NCI-H82 treated with DMSO at 0.1 percent for 48 hours (cell line): ENCODE measurements at regions not wholly inside any gene's neighbourhood (a gene's known extent, or its start where the extent isn't known, plus 50 kb on each side); places are given as distances from the start of the nearest gene placed in this dataset.
"Not testable (repeated sequence)": the region's sequence is repeated elsewhere in the genome, so short reads cannot be mapped to it uniquely, and the experiment has no call there.

Experiments used
- DNase-seq: peaks from one replicate; lab custom pipeline; 2025; ENCODE audit not compliant: unreplicated experiment; lab: John Stamatoyannopoulos, UW

- not testable (repeated sequence) for DNase-seq
These were observed 106.0 kb downstream of the SPATA18 start for GRCh38 chr4:52157071-52157470.

DNA sequence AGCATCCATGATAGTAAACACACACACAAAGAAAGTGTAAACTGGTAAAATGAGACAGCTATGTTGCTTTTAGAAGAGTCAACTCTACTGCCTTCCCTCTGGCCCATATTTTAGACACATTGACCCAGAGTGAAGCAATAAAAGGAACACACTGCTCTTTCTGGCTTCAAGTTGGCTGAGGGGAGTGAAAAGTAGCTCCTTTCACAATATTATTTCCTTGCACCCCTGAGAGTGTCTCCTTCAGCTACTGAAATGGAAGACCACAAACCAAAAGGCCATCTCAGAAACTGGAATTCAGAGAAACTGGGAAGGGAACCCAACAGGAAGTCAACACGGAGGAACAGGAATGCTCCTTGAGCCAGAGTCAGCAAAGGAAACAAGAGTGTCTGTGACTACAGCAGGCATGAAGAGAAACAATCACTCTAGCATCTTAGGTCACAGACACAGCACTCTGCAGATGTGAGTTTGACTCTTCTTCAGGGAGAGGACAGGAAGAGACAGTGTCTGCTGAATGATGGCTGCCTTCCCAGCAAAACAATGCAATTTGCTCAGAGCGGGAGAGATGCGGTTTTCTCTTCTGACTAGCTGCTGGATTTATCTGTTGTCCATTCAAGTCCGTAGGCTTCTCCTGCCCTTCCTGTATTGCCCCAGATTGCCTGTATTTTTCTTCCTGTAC, 106.7 kb downstream of the SPATA18 start:
- no peak for DNase-seq

DNA sequence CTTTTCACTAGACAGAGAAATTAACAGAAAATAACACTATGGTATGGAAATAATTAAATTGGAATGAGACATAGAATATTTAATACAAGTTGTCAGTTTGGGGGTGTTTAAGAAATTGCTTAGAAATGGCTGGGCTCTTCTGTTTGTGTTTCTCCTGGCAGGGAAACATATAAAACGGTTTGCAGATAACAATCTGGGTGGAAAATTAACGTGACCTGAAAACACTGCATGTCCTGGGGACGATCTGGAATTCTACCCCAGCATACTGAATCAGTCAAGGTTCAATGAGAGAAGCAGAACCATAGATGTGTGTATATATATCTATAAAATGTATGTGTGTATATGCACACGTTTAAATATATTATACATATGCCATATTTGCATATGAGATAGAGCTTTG, 109.8 kb downstream of the SPATA18 start:
- DNase-seq = no peak

- DNase-seq = no peak
These were observed 113.0 kb downstream of the SPATA18 start for GRCh38 chr4:52164116-52164515.

- DNase-seq = no peak
These were observed 121.1 kb downstream of the SPATA18 start for GRCh38 chr4:52172166-52172565.

GRCh38 chr4:52173470-52174045, 122.5 kb downstream of the SPATA18 start:
- no peak for DNase-seq

GRCh38 chr4:52187603-52188002, 136.5 kb downstream of the SPATA18 start:
- DNase-seq = no peak

DNA sequence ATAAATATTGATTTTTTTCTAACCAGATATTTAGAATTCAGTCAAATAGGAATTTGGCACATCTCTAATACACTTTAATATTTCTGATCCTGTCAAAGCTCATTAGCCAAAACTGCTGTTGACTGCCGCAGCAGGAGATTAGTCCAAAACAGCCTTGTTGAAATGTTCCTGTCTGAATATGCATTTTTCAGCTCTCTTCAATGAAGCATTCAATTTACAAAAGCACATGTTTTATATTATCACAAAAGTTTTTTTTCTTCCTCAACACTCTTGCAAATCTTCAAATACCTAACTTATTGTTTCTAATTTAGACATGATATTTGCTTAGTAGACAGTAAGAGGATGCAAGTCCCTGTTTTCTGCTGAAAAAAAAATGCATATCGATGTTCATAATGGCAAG, 140.9 kb downstream of the SPATA18 start:
- DNase-seq = no peak

GRCh38 chr4:52192721-52193135, 141.6 kb downstream of the SPATA18 start:
- no peak for DNase-seq

DNA sequence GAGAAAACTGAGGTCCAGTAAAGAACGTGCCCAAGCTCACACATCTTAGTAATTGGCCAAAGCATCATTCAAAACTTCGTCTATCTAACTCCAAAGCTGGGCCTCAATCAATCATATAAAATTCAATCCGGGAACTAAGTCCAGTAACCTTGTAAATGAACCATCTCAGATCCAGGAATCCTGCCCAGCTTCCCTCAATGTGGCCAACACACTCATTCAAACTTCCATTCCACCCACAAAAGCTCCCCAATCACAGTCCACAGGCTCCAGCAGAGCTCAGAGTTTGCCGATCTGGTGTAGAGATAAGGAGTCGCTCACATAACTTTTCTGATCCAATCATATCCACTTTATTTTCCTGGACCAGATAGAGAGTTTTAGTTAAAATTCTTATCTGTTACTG, 144.8 kb downstream of the SPATA18 start:
- no peak for DNase-seq

DNA sequence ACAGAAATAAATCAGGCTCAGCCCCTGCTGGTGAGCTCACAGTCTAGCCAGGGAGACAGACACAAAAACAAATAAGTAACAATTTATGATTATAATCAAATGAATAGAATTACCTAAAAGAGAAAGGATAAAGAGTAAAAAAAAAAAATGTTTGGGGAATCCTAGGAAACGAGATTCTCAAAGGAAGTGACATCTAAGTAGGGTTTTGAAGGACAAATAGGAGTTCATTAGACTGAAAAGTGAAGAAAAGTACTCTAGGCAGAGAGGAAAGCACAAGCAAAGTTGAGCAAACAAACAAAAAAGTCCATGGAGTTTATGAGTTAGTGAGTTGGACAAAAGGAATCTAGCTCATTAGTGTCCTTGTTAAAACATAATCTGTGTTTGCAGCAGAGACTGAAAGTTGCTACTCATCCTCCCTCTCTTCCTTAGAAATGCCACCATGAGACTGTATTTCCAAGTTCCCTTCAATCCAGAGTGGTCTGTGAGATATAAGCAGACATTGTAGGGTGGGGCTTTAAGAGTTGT, 145.6 kb downstream of the SPATA18 start:
- DNase-seq = no peak

DNA sequence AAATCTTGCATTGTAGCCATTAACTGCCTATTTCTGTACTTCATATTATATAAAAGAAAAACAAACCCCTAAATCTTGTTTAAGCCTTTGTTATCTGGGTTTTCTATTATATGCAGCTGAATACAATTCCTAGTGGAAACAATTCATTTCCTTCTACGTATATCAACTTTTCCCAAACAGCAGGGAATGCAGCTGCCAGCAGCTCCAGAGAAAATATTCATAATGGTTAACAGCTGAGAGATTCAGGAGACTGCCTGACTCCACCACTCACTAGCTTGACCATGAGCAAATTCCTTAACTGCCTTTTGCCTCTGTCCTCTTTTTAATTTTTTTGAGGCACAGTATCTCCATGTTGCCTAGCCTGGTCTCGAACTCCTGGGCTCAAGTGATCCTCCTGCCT, 146.2 kb downstream of the SPATA18 start:
- no peak for DNase-seq

DNA sequence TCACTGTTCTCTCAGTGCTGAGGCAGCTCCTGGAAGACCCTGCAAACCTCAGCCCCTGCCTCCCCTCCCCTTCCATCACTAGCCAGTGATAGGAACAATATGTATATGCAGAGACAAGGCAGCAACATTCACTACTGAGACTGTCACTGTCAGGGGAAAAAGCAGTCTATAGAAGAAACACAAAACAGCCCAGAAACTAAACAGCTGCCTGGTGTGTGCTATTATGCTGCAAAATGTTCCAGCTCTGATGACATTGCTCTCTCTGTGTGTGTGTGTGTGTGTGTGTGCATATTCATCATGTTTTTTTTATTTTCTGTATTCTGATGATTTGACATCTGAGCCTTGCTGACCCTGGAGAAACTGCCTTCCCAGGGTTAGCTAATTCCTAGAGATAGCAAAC, 147.2 kb downstream of the SPATA18 start:
- no peak for DNase-seq

DNA sequence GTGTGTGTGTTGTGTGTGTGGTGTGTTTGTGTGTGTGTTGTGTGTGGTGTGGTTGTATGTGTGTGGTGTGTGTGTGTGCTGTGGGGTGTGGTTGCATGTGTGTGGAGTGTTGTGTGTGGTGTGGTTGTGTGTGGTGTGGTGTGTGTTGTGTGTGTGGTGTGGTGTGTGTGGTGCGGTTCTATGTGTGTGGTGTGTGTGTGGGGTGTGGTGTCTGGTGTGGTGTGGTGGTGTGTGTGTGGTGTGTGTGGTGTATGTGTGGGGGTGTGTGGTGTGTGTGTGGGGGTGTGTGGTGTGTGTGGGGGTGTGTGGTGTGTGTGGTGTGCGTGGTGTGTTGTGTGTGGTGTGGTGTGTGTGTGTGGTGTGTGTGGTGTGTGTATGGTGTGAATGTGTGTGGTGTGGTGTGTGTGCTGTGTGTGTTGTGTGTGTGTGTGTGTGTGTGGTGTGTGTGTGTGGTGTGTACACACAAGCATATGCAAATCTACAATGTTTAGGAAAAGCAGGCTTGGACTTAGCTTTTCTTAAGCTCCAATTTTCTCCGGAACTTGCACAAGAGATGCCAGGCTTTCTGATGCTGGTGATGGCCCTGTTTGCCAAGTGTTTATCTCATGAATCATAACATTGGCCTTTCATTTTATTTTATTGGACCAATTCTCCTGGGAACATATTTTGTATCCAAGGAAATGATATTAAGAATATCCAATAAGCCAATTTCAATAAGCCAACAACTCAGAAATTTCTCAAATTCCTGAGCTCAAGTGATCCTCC, 148.7 kb downstream of the SPATA18 start:
- DNase-seq = no peak

- DNase-seq = no peak
These were observed 149.2 kb downstream of the SPATA18 start for GRCh38 chr4:52200339-52200725.

GRCh38 chr4:52201715-52202114, 150.6 kb downstream of the SPATA18 start:
- no peak for DNase-seq

- DNase-seq = no peak
These were observed 151.2 kb downstream of the SPATA18 start for GRCh38 chr4:52202251-52202779.

DNA sequence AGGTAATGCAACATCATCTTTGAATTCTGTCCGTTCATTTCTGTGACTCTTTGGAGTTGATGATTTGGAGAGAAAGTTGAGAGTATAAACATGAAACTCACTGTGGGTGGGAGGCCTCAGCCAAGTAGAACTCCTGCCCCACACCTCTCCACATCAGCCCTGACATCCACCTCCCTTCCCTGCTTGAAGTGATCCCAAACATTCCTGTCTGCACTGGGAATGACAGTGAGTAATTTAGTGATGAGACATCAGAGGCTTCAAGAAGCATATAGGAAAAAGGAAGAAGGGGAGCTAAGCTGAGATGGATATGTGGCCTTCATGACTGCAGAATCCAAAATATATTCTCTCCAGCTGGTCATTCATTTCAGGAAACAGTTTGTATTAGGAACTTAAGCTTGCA, 151.8 kb downstream of the SPATA18 start:
- DNase-seq = no peak

- no peak for DNase-seq
These were observed 152.2 kb downstream of the SPATA18 start for GRCh38 chr4:52203351-52203750.

- no peak for DNase-seq
These were observed 153.8 kb downstream of the SPATA18 start for GRCh38 chr4:52204921-52205320.

DNA sequence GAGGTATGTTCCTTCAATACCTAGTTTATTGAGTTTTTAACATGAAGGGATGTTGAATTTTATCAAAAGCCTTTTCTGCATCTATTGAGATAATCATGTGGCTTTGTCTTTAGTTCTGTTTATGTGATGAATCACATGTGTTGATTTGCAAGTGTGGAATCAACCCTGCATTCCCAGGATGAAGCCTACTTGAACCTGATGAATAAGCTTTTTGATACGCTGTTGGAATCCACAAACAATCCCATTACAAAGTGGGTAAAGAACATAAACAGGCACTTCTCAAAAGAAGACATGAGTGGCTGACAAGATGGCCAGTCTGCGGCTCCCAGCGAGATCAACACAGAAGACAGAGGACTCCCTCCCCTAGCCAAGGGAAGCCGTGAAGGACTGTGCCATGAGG, 156.0 kb downstream of the SPATA18 start:
- not testable (repeated sequence) for DNase-seq

DNA sequence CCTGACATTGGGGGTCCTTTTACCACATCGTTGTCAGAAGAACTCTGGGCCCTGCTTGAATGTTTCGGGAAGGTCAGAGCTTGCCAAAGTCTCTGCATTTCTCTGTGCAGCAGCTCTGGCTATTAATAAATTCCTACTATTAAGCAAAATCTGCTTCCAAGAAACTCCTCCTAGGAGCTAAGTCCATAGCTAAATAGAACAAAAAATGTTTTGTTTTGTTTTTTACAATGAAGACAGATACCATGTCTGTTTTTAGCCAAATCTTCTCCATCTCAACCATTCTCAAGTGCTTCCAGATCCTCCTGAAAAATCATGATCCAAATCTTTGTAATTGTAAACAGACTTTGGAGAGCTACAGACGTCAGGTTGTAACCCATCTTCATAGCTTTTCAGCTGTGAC, 161.6 kb downstream of the SPATA18 start:
- DNase-seq = no peak
